CD4-positive, alpha-beta T cell treated with Interleukin-4 for 1 hour (primary cell): ENCODE measurements at regions not wholly inside any gene's neighbourhood (a gene's known extent, or its start where the extent isn't known, plus 50 kb on each side); places are given as distances from the start of the nearest gene placed in this dataset.

Source experiments
- DNase-seq, 2 donors: peaks; one replicate each; pipeline ENCODE4 v3.0.0-alpha.2; 2020 to 2022

DNA sequence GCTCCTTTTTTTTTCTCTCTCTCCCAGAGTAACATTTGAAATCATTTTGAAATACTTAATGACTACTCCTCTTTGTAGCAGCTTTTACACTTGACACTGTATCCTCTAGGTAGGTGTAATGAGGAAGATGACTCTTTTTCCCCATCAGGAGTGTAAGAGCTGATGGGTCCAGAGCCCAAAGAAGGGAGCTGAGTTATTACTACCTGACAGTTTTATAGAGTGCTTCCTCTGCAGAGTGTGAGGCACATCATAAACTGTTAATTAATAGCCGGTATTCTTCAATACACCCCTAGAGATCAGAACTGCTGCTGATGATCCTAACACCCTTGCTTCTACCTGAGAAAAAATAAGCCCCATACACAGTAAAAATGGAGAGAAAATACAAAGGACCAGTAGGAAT, 279.8 kb upstream of the SEMA3A start:
- no peak for DNase-seq

- no peak for DNase-seq
Observed at GRCh38 chr7:84471576-84471975, 277.0 kb upstream of the SEMA3A start.

DNA sequence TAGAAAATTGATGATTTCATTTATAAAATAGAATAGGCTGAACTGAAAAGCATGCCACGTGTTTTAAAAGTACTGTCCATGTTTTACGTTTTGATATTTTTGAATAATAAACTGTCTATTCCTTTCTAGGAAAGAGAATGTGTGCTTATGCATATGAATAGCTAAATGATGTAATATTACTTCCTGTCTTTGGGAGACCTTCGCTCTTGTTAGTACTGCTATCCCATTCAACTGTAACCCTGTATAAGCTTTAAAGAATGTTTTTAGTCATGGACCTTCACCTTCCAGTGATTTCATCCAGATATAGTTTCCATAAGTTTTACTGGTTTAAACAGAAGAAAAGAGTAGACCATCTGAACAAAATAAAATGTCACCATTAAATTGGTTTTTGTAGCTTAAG, 274.4 kb upstream of the SEMA3A start:
- DNase-seq, result no peak

DNA sequence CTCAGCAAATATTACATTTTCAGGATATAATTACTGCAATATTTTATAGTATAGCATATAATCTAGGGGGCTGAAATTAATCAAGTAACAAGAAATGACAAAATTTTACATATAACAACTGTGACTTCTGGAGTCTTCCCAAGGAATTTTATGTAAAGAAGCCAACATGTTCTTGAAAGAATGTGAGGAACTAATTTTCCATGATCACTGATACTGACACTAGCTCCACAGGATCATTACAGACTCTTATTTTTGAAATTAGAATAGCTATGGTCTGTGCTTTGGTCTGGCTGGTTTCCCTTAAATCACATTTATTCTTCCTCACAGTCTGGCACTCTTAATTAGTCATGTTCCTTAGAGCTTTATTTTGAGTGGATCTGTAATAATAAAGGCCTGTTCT, 267.7 kb upstream of the SEMA3A start:
- no peak for DNase-seq

GRCh38 chr7:84461093-84461492, 266.5 kb upstream of the SEMA3A start:
- no peak for DNase-seq

DNA sequence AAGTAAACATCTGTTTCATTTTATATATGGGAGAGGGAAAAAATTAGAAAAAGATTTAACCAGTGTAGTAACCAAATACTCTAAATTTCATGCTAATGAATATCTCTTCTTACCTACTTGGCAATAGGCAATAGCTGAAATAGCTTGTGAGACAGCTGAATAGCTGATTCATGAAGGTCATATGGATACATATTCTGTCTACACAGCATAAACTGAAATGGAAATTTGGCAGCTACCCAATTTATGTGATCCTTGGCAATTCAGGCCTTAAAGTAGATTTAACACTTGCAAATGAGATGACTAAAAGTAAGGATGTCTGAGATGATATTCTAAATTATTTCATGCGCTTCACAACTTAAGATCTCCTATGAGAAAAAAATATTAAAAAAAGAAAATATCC, 261.2 kb upstream of the SEMA3A start:
- no peak for DNase-seq

- DNase-seq, result no peak
Observed at GRCh38 chr7:84454174-84454959, 259.8 kb upstream of the SEMA3A start.

DNA sequence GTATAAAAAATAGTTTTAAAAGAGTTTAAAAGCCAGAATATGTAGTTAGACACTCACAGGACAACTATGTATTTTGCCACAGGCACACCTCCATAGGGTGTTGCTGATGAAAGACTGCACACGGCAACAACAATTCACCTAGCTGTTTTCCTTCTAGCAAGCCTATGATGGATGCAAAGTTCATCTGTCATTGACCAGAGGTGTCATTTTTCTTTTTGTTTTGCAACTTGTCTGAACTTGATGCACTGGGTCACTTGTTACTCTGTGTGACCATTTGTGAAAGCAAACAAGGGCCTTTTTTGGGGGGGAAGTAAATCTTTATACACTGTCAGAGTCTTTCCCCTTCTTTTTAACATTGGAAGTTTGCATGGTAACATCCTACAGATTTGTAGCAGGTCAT, 258.0 kb upstream of the SEMA3A start:
- DNase-seq, result no peak

DNA sequence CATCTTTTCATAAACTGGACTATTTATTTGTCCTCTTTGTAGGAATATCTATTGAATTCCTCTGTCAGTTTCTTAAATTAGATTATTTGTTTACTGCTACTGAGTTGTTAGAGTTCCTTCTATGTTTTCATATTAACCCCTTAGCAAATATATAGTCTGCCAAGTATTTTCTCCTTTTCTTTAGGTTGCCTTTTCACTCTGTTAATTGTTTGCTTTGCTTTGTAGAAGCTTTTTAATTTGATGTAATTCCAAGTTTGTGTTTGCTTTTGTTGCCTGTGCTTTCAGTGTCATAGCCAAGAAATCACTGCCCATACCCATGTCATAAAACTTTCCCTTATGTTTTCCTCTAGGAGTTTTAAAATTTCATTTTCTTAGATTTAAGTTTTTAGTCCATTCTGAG, 256.2 kb upstream of the SEMA3A start:
- no peak for DNase-seq

DNA sequence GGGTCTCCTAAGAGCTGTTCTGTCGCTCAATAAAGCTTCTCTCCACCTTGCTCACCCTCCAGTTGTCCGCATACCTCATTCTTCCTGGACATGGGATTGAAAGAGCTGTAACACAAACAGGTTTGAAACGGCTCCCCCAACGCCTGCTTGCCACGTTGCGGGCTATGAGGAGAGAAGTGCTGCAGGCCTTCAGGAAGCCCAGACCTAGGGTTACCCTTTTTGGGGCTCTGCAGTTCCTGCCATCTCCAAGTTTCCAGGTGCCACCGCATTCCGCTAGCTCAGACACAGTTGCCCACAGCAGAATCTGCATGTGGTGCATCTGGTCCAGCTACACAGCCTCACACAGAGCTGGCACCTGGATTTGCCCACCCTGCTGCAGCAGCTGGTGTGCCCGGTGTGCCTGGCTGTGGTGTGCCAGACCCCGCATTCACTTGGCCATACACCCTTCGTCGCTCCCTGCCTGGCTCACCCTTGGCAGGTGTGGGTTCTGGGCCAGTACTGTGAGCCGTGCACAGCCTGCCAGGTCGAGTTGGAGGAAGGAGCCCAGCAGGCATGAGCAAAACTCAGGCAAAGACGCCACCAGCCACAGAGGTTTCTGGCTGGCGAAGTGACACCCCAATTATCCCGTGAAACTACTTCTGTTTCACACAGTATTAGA, 253.2 kb upstream of the SEMA3A start:
- no peak for DNase-seq

- no peak for DNase-seq
Observed at GRCh38 chr7:84446991-84447480, 252.4 kb upstream of the SEMA3A start.

DNA sequence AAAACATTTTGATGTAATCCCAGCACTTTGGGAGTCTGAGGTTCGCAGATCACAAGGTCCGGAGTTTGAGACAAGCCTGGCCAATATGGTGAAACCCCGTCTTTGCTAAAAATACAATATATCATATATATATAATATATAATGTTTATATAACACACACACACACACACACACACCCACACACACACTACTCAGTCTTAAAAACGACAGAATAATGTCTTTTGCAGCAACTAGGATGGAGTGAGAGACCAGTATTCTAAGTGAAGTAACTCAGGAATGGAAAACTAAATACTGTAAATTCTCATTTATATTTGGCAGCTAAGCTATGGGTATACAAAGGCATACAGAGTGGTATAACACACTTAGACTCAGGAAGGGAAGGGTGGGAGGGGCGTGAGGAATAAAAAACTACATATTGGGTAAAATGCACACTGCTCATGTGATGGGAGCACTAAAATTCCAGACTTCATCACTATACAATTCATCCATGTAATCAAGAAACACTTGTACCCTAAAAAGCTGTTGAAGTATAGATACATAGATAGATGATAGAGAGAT, 231.2 kb upstream of the SEMA3A start:
- no peak for DNase-seq

DNA sequence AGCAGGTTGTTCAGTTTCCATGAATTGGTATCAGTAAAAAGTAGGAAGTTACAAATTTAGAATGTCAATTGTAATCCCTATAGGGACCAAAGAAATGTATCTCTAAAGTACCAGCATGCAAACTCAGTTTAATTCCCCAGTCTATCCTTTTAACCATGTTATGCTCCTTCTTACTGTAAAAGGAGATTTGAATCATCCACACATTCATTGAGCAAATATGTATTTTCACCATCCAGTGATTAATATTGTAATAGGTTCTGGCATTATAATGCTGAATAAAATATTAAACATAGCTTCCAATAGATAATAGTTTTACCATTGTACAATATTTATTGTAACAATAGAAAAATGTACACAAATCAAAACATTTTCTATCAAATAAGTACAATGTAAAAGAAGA, 228.2 kb upstream of the SEMA3A start:
- no peak for DNase-seq

GRCh38 chr7:84412161-84412969, 217.8 kb upstream of the SEMA3A start:
- no peak for DNase-seq

- DNase-seq, result no peak
Observed at GRCh38 chr7:84399661-84400060, 205.1 kb upstream of the SEMA3A start.

DNA sequence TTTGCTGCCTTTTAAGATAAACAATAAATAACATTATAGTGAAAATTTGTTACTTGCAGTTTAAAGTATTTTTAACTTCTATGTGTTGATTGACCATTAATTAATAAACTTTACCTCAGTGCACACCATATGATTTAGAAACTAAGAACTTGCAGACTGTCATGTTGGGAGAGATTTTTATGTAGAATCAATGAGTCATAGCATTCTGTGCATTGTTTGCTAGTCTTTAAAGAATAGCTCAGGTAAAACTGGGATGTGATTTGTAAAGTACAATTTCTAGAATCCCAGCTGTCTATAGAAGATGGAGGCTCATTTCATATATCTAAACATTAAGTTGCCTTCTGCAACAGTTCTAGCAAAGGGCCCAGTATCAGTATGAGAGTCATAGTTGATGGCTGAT, 199.6 kb upstream of the SEMA3A start:
- no peak for DNase-seq

GRCh38 chr7:84393786-84394185, 199.2 kb upstream of the SEMA3A start:
- no peak for DNase-seq

- DNase-seq, result no peak
Observed at GRCh38 chr7:84390845-84391244, 196.3 kb upstream of the SEMA3A start.

DNA sequence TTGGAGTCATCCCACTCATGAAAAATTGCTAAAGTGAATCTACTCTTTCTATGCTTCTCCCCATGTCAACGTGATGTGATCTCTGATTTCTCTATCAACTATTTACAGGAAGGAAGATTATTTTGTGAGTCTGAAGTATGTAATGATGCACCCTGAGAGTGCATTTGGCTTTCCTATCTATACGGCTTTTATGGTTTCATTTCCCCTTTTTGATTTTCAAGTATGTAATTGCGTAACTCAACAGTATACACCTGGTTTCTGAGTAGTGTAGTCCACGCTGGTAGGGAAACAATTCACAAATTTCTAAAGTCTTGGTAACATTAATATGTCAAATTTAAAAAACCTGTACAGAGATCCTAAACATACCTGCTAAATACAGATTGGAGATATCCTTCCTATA, 194.7 kb upstream of the SEMA3A start:
- no peak for DNase-seq

- DNase-seq, result no peak
Observed at GRCh38 chr7:84387595-84387994, 193.0 kb upstream of the SEMA3A start.

DNA sequence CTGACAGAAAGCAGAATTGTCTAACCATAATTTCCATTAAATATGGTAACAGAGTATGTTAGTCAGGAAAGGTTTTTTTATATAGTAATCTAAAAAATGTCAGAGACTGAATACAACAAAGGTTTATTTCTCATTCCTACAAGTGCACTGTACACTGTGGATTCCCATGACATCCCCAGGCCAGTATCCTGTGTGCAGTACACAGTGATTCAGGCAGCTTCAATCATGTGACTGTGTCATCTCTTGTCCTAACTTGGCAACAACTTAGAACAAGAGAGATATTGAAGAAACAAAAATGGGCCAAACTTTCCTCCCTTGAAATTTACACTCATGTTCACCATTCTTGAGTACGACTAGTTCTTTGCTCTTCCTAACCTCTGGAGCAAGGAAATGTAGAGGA, 189.8 kb upstream of the SEMA3A start:
- DNase-seq, result no peak

DNA sequence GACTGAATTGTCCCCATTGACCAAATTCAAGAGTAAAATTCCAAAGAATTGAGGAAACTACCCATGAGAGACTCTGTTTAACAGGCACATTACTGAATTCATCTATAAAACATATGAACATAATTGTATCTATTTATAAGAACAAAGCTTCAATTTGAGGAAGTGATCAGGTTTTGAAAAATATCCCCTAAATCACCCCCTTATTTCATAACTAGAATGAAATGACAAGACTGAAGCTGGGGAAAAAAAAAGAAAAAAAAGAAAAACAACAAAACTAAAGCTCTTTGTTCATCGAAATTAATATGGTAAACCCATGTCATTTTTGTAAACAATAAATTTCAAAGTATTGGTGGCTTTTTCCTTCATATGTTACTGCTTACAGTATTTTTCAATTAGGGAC, 184.9 kb upstream of the SEMA3A start:
- DNase-seq, result no peak

GRCh38 chr7:84372712-84373111, 178.1 kb upstream of the SEMA3A start:
- DNase-seq, result no peak
